NCI-H2227 (cell line): ENCODE measurements at regions not wholly inside any gene's neighbourhood (a gene's known extent, or its start where the extent isn't known, plus 50 kb on each side); places are given as distances from the start of the nearest gene placed in this dataset.
"Not testable (repeated sequence)": the region's sequence is repeated elsewhere in the genome, so short reads cannot be mapped to it uniquely, and the experiment has no call there.

Experiments used
- DNase-seq: peaks from one replicate; lab custom pipeline; 2025; ENCODE audit not compliant: unreplicated experiment; lab: John Stamatoyannopoulos, UW

- DNase-seq: no peak
Measured at GRCh38 chr5:90135779-90136378, 273.7 kb downstream of the CETN3 start.

DNA sequence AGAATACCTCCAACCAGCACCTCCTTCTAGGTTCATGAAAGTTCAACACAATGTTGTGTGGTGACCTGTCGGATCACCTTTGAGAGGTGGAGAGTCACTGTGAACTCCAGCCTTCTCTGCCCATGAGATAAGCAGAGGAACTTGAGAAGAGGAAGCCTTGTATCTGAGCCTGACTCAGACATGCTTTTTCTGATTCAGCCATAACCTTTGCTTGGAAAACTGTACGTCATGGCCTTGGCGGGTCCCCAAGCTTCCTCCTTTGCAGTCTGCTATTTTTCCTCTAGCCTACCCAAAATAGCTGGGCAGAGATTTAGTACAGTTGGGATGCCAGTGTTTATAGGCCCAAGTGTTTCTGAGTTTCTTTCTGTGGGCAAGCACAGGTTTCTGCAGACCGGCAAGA lies 274.7 kb downstream of the CETN3 start:
- DNase-seq: no peak

GRCh38 chr5:90134381-90134780 lies 275.2 kb downstream of the CETN3 start:
- no peak for DNase-seq

DNA sequence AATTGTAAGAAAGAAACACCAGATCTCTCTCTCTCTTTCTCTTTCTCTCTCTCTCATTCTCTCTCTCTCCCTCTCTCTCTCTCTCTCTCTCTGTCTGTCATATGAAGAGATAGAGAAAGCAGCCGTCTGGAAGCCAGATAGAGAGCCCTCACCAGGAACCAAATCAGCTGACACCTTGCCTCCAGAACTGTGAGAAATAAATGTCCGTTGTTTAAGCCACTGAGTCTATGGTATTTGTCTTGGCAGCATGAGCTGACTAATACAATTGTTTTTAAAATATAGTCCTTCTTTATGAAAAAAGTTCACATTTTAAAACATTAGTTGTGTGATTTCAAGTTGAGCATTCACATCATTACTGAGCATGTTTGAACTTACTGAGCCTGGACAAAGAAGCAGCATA lies 275.6 kb downstream of the CETN3 start:
- DNase-seq: no peak

DNA sequence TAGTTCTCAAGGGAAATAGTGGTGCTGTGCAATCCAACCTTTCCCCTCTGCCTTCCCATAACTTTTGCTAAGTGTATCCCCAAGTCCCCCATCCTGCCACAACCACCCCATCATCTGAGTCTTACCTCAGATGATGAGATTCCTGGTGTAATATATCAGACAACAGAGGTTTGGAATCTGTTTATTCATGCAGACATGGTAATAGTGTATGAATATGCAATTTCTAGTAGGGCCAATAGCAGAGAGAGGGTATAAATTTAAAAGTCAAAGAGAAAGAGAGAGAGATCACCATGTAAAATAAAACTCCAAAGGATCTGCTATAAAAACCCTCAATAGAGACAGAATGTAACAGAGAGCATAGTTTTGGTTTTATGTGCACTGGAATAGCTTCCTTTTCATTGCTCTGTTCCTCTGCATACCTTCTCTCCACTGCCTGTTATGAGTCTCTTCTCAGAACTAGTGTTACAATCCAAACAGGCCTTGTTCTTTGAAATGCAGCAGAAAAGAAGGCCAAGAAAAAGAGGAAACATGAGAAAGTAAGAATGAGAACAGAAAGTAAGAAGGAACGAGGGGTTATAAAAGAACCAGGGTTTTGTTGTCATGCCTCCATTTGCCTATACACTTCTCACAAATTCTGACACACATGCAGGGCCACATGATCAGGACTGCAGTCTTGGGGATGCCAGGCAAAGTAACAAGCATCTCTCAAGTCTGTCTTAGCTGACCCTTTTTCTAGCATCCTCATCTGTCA lies 278.0 kb downstream of the CETN3 start:
- DNase-seq: no peak

- no peak for DNase-seq
Measured at GRCh38 chr5:90128551-90128950, 281.0 kb downstream of the CETN3 start.

DNA sequence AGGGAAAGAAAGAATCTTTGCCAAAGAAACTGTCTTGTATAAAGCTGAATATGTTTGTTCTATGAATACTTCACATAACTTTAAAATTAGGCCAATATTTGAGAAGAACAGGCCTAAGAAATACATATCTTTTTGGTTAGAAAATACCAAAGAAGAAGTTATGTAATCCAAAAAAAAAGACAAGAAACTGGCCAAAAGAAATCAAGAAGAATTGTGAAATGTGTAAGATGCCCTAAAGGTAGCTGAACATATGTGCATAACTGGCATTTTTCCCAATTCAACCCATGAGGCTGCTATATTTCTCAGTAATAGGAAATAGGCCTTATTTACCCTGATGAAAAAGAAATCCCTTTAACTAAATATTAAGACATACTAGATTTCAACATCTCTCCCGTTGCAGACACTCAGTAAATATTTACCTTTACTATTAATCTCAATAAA lies 290.0 kb downstream of the CETN3 start:
- DNase-seq: no peak

DNA sequence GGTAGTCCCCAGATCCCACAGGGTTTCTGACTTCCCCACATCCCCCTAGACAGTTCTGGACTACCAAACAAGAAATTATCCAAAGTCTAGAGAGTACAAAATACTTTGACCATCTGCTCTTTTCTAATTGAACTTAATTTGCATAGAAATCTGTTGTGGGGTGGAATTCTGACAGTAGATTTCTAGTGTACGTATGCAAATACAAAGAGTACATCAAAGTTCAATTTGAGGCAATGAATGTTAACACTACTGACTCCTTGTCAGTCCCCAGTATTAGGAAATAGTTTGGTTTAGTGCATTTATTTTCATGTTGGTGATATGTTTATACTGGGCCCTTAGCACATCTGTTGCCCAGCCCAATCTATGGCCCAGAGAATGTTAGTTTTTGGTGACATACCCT lies 292.6 kb downstream of the CETN3 start:
- DNase-seq: no peak

DNA sequence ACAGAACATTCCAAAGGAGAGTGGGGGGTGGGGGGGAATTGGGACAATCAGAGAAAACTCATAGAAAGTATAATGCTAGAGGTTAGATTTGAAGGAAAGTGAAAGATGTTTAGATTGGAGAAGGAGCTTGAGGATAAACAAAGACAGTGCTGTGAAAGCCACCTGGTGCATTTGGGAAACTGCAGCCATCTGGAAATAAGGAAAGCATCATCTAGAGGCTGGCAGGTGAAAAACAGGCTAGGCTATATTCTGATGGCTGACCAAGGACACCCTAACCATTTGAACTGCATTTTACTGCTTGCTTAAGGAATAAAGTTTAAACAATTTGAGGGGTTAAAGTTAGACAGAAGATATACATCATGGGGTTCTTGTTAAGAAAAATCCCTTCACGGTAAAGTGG lies 296.4 kb downstream of the CETN3 start:
- DNase-seq: no peak

GRCh38 chr5:90112033-90112692 lies 297.4 kb downstream of the CETN3 start:
- DNase-seq: no peak

DNA sequence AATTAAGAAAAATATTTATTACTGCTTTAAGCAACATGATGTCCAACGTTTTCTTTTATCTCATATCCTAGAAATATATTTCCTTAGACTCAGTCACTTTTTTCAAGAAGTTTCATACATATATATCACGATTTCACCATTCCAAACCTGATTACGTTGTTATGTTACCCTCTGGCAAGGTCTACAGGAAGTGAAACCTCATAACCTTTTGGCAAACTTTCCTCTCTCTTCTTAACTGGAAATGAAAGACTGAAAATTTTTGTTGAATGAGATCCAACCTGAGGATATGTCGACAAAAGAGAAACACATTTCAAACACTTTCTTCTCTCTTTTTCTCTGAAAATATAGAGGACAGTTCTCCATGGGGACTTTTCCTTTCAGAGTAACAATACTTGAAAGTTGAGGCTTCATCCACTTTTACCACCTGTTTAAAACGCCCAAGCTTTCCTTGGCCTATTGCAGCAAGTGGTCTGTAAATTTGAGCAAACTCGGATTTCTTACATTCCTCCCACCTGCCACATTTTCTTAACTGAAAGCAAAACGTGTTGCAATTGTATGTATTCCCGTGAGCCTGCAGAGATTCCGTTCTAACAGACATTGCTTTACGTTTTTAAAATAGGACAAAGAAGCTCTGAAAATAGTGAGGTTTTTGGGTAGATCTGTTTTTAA lies 298.1 kb downstream of the CETN3 start:
- DNase-seq: no peak

DNA sequence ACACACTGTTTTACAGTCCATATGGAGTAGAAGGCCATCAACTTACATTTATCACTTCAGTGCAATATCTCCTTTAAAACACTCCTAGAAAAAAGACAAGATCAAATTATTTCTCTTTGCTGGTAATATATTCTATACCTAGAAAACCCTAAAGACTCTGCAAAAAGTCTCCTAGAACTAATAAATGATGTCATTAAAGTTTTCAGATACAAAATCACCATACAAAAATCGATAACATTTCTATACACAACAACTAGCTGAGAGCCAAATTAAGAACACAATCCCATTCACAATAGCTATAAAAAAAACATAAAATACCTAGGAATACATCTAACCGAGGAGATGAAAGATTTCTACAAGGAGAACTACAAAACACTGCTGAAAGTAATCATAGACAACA lies 300.3 kb downstream of the CETN3 start:
- no peak for DNase-seq

DNA sequence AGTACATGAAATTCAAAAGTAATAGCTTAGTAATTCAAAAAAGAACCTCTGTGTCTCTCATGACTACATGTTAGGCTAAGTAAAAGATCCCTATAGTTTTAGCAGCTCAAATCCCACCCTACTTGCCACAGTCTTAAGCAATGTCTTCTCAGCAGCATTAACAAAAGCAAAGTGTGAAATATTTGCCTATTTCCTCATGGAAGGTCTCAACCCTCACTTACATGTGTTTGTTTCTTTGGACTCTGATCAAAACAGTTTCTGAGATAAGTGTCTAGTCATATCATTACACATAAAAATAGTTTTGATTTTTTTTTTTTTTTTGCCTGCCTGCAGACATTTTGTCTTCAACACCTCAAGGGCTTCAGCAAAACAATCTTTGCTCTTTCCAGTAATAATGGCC lies 310.5 kb downstream of the CETN3 start:
- no peak for DNase-seq

DNA sequence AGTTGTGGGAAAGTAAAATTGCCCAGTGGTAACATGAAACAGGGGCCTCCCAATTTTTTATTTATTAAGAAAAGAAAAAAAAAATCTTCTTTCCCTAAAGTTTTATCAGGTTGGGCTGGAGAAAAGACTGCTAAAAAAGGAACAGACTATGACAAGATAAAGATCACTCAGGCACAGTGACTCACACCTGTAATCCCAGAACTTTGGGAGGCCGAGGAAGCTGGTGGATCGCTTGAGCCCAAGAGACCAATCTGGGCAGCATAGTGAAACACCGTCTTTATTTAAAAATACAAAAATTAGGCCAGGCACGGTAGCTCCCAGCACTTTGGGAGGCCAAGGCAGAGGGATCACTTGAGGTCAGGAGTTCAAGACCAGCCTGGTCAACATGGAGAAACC lies 312.5 kb downstream of the CETN3 start:
- no peak for DNase-seq

GRCh38 chr5:90096415-90097081 lies 313.0 kb downstream of the CETN3 start:
- DNase-seq: no peak

GRCh38 chr5:90095292-90096060 lies 314.1 kb downstream of the CETN3 start:
- DNase-seq: no peak

- DNase-seq: no peak
Measured at GRCh38 chr5:90093751-90094485, 315.6 kb downstream of the CETN3 start.

GRCh38 chr5:90092734-90093133 lies 316.8 kb downstream of the CETN3 start:
- DNase-seq: no peak

GRCh38 chr5:90084342-90084741 lies 325.2 kb downstream of the CETN3 start:
- no peak for DNase-seq

DNA sequence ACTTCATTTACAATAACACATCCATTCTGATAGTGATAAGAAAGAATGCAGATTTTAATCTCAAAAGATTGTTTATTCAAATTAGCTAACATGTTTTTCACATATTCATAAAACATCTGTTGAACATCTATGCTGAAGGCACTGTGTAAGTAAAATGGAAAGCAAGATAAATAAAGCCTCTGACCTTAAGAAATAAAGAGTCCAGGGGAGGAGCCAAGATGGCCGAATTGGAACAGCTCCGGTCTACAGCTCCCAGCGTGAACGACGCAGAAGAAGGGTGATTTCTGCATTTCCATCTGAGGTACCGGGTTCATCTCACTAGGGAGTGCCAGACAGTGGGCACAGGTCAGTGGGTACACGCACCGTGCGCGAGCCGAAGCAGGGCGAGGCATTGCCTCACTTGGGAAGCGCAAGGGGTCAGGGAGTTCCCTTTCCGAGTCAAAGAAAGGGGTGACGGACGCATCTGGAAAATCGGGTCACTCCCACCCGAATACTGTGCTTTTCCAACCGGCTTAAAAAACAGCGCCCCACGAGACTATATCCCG lies 336.5 kb downstream of the CETN3 start:
- DNase-seq: not testable (repeated sequence)
